ENCODE measurements at regions not wholly inside any gene's neighbourhood (a gene's known extent, or its start where the extent isn't known, plus 50 kb on each side); places are given as distances from the start of the nearest gene placed in this dataset.

DNA sequence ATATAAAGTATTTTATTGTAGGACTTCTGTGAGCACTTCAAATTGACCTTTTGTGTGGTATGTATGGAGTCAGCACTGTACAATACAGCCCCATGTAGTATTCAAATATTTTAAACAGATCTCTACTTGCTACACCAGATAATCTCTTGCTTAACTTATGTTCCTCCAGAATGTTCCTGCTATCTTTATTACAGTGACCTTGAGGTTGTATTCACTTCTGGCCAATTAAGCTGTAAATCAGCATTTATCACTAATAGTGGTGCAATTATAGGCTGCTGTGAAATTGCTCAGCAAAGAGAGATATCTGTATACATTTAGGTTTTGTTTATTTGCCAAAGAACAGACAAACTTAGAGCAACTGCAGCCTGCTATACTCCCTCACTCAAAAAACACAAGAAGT is 1218.6 kb downstream of the PCDH17 start:
- Histone ChIP-seq H3K9ac (ENCODE audit: low read depth, low read length) (no peak overlapping the region), H3K4me1 (ENCODE audit: insufficient read depth, low read length) (no peaks in the 10 kb centered on the region), H3K9me3 (ENCODE audit: insufficient read depth, low read depth, low read length) (no peaks in the 10 kb centered on the region), H3K27me3 (ENCODE audit: insufficient read depth, low read length) (no peaks in the 10 kb centered on the region), H3K36me3 (ENCODE audit: insufficient read depth, low read length) (no peaks in the 10 kb centered on the region), H3K4me3 (ENCODE audit: low read length) (no peak overlapping the region), H3K27ac (ENCODE audit: low read depth, low read length) (no peak overlapping the region)

DNA sequence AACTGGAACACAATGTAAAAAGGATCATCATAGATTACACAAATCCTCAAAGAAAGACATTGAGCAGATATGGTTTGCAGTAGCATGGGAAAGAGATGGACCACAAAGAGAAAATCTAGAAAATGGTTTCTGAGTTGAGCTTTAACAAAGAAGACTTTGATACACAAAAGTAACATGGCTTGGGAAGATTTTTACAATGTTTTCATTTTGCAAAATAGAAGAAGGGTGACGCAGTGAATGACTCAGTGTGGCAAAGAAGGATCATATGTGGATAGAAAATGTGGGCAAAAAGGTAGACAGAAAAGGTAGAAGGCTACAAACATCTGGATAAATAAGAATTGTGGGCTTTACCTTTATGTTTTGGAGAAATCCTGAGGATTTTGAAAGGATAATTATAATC is 1220.5 kb downstream of the PCDH17 start:
- Histone ChIP-seq H3K4me1 (ENCODE audit: insufficient read depth, low read length) (no peaks in the 10 kb centered on the region), H3K27ac (ENCODE audit: low read depth, low read length) (no peak overlapping the region), H3K9ac (ENCODE audit: low read depth, low read length) (no peak overlapping the region), H3K36me3 (ENCODE audit: insufficient read depth, low read length) (no peaks in the 10 kb centered on the region), H3K9me3 (ENCODE audit: insufficient read depth, low read depth, low read length) (no peaks in the 10 kb centered on the region), H3K27me3 (ENCODE audit: insufficient read depth, low read length) (no peaks in the 10 kb centered on the region), H3K4me3 (ENCODE audit: low read length) (no peak overlapping the region)
- 39% methylated on average over 1 of the region's 1 CpG for WGBS

DNA sequence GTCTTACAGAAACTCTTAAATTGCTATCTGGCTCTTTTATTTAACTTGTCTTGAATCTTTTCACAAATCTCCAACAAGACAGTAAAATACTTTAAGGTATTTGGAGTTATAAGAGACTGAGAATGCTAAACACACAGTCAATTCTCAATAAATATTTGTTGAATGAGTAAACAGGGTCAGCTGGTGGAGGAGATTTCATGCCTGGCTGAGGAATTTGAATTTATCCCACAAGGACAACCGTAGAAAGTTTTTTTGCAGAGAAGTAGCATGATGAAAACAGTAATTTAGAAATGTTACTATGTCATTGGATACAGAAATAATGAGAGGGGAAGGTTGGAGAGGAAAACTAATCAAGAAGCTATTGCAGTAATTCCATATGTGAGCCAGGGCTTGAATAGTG is 1223.7 kb downstream of the PCDH17 start:
- Histone ChIP-seq H3K36me3 (ENCODE audit: insufficient read depth, low read length) (no peaks in the 10 kb centered on the region), H3K4me1 (ENCODE audit: insufficient read depth, low read length) (no peaks in the 10 kb centered on the region), H3K27me3 (ENCODE audit: insufficient read depth, low read length) (no peaks in the 10 kb centered on the region), H3K9me3 (ENCODE audit: insufficient read depth, low read depth, low read length) (no peaks in the 10 kb centered on the region), H3K9ac (ENCODE audit: low read depth, low read length) (no peak overlapping the region), H3K27ac (ENCODE audit: low read depth, low read length) (no peak overlapping the region), H3K4me3 (ENCODE audit: low read length) (no peak overlapping the region)
- WGBS, result 83% methylated on average over 1 of the region's 1 CpG

DNA sequence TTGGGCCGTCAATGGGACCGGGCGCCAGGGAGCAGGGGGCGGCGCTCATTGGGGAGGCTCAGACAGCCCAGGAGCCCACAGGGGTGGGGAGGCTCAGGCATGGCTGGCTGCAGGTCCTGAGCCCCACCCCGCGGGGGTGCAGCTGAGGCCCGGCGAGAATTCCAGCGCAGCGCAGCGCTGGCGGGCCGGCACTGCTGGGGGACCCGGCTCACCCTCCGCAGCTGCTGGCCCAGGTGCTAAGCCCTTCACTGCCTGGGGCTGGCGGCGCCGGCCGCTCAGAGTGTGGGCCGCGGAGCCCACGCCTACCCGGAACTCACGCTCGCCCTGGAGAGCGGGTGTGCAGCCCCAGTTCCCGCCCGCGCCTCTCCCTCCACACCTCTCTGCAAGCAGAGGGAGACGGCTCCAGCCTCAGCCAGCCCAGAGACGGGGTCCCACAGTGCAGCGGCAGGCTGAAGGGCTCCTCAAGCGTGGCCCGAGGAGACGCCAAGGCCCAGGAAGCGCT is 1227.4 kb downstream of the PCDH17 start:
- 95% methylated on average over 37 of the region's 37 CpGs for WGBS

DNA sequence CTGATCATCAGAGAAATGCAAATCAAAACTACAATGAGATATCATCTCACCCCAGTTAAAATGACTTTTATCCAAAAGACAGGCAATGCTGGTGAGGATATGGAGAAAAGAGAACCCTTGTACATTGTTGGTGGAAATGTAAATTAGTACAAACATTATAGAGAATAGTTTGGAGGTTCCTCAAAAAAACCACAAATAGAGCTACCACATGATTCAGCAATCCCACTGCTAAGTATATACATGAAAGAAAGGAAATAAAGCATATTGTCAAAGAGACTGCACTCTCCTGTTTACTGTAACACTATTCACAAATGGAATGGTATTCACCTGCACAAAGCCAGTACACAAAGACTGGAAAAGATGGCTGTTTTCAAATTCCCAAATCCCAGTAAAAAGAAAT is 1233.7 kb downstream of the PCDH17 start:
- no peak overlapping the region for H3K9ac ChIP-seq (ENCODE audit: low read depth, low read length)
- H3K4me3 ChIP-seq (ENCODE audit: low read length), result no peak overlapping the region
- no peaks in the 10 kb centered on the region for H3K27me3 ChIP-seq (ENCODE audit: insufficient read depth, low read length)
- H3K36me3 ChIP-seq (ENCODE audit: insufficient read depth, low read length), result no peaks in the 10 kb centered on the region
- no peaks in the 10 kb centered on the region for H3K9me3 ChIP-seq (ENCODE audit: insufficient read depth, low read depth, low read length)
- H3K27ac ChIP-seq (ENCODE audit: low read depth, low read length), result no peak overlapping the region
- peaks cover 4% of the 10 kb centered on the region; the same call in 1 of the 2 replicates for H3K4me1 ChIP-seq (ENCODE audit: insufficient read depth, low read length)

More for the DNA sequence above, 1227.4 kb downstream of the PCDH17 start:
- no peaks in the 10 kb centered on the region for H3K36me3 ChIP-seq (ENCODE audit: insufficient read depth, low read length)
- no peaks in the 10 kb centered on the region for H3K9me3 ChIP-seq (ENCODE audit: insufficient read depth, low read depth, low read length)
- H3K4me1 ChIP-seq (ENCODE audit: insufficient read depth, low read length), result no peaks in the 10 kb centered on the region
- H3K9ac ChIP-seq (ENCODE audit: low read depth, low read length), result no peak overlapping the region
- no peaks in the 10 kb centered on the region for H3K27me3 ChIP-seq (ENCODE audit: insufficient read depth, low read length)
- H3K4me3 ChIP-seq (ENCODE audit: low read length), result no peak overlapping the region
- no peak overlapping the region for H3K27ac ChIP-seq (ENCODE audit: low read depth, low read length)

DNA sequence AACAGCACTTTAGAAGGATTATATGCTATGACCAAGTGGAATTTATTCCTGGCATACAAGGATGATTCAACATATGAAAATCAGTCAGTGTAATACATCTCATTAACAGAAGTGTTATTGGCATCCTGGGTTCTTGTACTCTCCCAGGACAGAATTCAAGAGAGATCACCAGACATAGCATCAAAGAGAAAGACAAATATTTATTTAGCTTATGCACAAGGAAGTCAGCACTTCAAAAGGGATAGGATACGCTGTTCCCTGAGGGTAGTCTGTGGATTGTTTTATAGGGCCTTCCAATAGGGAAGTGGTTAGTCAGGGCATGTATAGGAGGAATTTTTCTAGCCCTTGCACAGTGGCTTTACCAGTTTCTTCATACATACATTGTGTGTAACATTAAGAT is 1238.0 kb downstream of the PCDH17 start:
- Histone ChIP-seq H3K36me3 (ENCODE audit: insufficient read depth, low read length) (no peaks in the 10 kb centered on the region), H3K4me1 (ENCODE audit: insufficient read depth, low read length) (peaks cover 4% of the 10 kb centered on the region; the same call in 1 of the 2 replicates), H3K9me3 (ENCODE audit: insufficient read depth, low read depth, low read length) (no peaks in the 10 kb centered on the region), H3K27ac (ENCODE audit: low read depth, low read length) (no peak overlapping the region), H3K4me3 (ENCODE audit: low read length) (no peak overlapping the region), H3K9ac (ENCODE audit: low read depth, low read length) (no peak overlapping the region), H3K27me3 (ENCODE audit: insufficient read depth, low read length) (no peaks in the 10 kb centered on the region)
- 88% methylated on average over 1 of the region's 1 CpG for WGBS

DNA sequence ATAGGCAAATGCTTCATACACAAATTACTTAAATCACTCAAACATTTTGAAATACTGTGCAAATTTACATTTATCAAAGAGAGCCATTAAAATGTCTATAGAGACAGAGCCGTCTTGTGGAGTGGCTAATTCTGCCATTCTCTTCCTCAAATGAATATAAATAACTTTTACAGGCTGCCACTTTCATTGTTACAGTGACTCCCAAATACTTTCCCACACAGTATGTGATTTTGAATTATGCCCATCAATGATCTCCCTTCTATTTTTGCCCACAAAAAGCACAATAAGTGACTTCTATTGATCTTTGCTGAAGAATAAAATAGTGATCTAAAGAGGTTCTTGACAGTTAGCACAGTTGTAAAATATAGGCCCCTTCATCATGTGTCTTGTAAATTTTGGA is 1244.9 kb downstream of the PCDH17 start:
- WGBS, result 87% methylated on average over 1 of the region's 1 CpG
- Histone ChIP-seq H3K36me3 (ENCODE audit: insufficient read depth, low read length) (no peaks in the 10 kb centered on the region), H3K9ac (ENCODE audit: low read depth, low read length) (no peak overlapping the region), H3K4me1 (ENCODE audit: insufficient read depth, low read length) (0 out of 2 replicates have a peak, but pooled peaks cover 11% of the 10 kb centered on the region), H3K27me3 (ENCODE audit: insufficient read depth, low read length) (no peaks in the 10 kb centered on the region), H3K9me3 (ENCODE audit: insufficient read depth, low read depth, low read length) (no peaks in the 10 kb centered on the region), H3K27ac (ENCODE audit: low read depth, low read length) (no peak overlapping the region), H3K4me3 (ENCODE audit: low read length) (no peak overlapping the region)

DNA sequence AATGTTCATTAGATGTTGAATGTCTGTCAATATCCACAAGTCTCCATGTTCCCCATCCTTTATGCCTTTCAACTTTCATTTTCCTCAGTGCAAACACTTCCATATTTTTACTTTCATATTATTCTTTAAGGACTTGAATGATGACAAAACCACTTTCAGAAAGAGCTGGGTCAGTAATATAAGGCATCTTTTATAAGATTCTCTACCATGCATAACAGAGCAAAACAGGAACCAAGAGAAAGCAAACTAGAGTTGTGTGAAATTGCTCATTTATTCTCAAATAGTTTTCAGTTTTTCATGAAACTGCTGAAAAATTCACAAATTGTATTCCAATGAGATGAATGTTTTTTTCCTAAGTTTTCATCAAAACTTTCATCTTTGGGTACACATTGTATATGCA is 1247.6 kb downstream of the PCDH17 start:
- Histone ChIP-seq H3K4me3 (ENCODE audit: low read length) (no peak overlapping the region), H3K4me1 (ENCODE audit: insufficient read depth, low read length) (peaks cover 15% of the 10 kb centered on the region), H3K27me3 (ENCODE audit: insufficient read depth, low read length) (no peaks in the 10 kb centered on the region), H3K9me3 (ENCODE audit: insufficient read depth, low read depth, low read length) (no peaks in the 10 kb centered on the region), H3K9ac (ENCODE audit: low read depth, low read length) (no peak overlapping the region), H3K27ac (ENCODE audit: low read depth, low read length) (no peak overlapping the region), H3K36me3 (ENCODE audit: insufficient read depth, low read length) (no peaks in the 10 kb centered on the region)

DNA sequence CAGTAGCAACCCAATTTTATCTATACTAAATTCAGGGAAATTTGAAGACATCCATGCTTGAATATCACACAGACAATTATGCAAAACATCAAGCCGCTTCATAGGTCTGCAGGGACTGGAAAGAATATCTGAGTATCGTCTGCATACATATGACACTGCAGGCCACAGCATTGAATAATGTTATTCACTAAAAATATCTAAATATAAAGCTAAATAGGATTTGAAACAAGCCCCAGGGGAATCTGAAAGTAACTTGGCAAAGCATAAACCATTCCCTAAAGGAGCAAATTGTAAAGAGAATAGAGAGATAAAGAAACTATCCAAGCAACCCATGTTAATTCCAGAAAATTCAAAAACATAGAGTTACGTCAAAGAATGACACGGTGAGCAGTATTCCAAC is 1251.0 kb downstream of the PCDH17 start:
- H3K4me3 ChIP-seq (ENCODE audit: low read length), result no peak overlapping the region
- WGBS, result 92% methylated on average over 4 of the region's 4 CpGs
- H3K9me3 ChIP-seq (ENCODE audit: insufficient read depth, low read depth, low read length), result no peaks in the 10 kb centered on the region
- peaks cover 18% of the 10 kb centered on the region for H3K4me1 ChIP-seq (ENCODE audit: insufficient read depth, low read length)
- no peak overlapping the region for H3K9ac ChIP-seq (ENCODE audit: low read depth, low read length)
- H3K27me3 ChIP-seq (ENCODE audit: insufficient read depth, low read length), result no peaks in the 10 kb centered on the region
- H3K36me3 ChIP-seq (ENCODE audit: insufficient read depth, low read length), result no peaks in the 10 kb centered on the region
- H3K27ac ChIP-seq (ENCODE audit: low read depth, low read length), result no peak overlapping the region

DNA sequence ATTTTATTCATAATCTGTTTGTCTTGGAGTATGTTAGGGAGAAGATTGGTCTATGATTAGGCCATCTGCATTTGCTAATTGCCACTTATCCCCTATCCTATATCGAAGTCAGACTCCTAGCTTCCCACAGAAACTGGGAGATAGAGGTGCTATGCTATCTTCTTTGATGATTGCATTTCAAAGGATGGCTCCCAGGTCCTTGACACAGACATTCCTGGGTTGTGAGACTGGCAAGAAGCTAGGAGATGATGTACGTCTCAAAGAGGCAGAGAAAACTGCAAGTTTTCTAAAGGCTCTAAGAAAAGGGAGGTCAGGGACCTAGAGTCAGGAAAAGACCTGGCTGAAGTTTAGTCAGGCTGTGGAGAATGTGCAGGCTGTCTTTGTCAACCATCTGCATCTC is 1251.9 kb downstream of the PCDH17 start:
- H3K27ac ChIP-seq (ENCODE audit: low read depth, low read length), result no peak overlapping the region
- H3K9ac ChIP-seq (ENCODE audit: low read depth, low read length), result no peak overlapping the region
- H3K4me3 ChIP-seq (ENCODE audit: low read length), result no peak overlapping the region
- no peaks in the 10 kb centered on the region for H3K9me3 ChIP-seq (ENCODE audit: insufficient read depth, low read depth, low read length)
- WGBS, result 58% methylated on average over 2 of the region's 2 CpGs
- H3K4me1 ChIP-seq (ENCODE audit: insufficient read depth, low read length), result peaks cover 18% of the 10 kb centered on the region
- H3K27me3 ChIP-seq (ENCODE audit: insufficient read depth, low read length), result no peaks in the 10 kb centered on the region
- H3K36me3 ChIP-seq (ENCODE audit: insufficient read depth, low read length), result no peaks in the 10 kb centered on the region

DNA sequence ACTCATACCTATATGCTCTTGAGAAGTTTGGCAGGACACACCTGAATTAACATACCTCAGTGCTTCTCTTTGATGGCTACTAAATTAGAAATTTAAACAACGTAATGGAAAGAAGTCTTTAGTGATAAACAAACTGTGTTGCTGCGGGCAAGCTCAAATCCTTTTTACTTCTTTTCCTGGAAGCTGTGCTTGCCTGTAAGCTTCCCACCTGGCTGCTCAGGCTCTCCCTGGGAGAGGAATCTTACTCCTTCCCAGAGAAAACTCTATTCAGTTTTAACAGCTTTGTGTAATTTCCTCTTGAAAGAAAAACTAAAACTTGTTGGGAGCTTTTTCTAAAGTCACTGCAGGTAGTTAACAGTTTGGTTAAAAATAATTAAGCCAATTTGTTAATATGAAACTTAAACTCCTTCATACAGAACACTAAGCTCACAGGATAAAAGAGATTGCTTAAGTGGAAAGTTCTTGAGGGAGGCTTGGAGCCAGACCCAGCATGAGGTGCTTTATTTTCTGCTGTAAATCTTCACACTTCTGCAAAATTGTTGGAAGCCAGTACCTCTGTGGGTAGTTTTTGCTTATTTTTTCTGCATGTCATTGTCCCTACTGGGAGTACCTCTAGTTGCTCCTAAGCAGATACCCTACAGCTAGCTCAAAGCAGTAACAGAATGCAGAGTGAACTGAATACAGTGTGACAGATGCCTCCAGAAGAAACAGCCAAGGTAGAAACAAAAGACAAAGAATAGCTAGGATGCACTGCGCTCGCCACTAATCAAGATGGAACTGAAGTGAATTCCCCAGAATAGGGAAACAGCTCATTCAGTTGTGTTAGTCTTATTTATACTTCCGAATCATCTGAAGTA is 1253.0 kb downstream of the PCDH17 start:
- peaks cover 18% of the 10 kb centered on the region for H3K4me1 ChIP-seq (ENCODE audit: insufficient read depth, low read length)
- no peaks in the 10 kb centered on the region for H3K9me3 ChIP-seq (ENCODE audit: insufficient read depth, low read depth, low read length)
- H3K36me3 ChIP-seq (ENCODE audit: insufficient read depth, low read length), result no peaks in the 10 kb centered on the region
- H3K4me3 ChIP-seq (ENCODE audit: low read length), result no peak overlapping the region
- no peaks in the 10 kb centered on the region for H3K27me3 ChIP-seq (ENCODE audit: insufficient read depth, low read length)
- 61% methylated on average over 5 of the region's 5 CpGs for WGBS
- H3K27ac ChIP-seq (ENCODE audit: low read depth, low read length), result peak overlapping the region; percentile 8; the same call in 1 of the 2 replicates
- H3K9ac ChIP-seq (ENCODE audit: low read depth, low read length), result no peak overlapping the region
